Effector memory CD4-positive, alpha-beta T cell (primary cell): ENCODE measurements at regions not wholly inside any gene's neighbourhood (a gene's known extent, or its start where the extent isn't known, plus 50 kb on each side); places are given as distances from the start of the nearest gene placed in this dataset.

Experiments
- DNase-seq, 3 donors: peaks; one replicate each; pipeline ENCODE4 v3.0.0-alpha.2; 2020
- H3K27ac ChIP-seq: 2 replicates; pipeline ENCODE4 v1.7.0; 2013; ENCODE audit warnings: mild to moderate bottlenecking, low read length, moderate library complexity; ENCODE audit not compliant: insufficient read depth, poor library complexity, severe bottlenecking
- H3K27me3 ChIP-seq: replicated peaks from 2 replicates; pipeline ENCODE4 v1.7.0; 2013; ENCODE audit warnings: mild to moderate bottlenecking, low read length; ENCODE audit not compliant: insufficient read depth, control insufficient read depth, poor library complexity, severe bottlenecking
- H3K36me3 ChIP-seq: 2 replicates; pipeline ENCODE4 v1.7.0; 2013; ENCODE audit warnings: mild to moderate bottlenecking, low read length, moderate library complexity; ENCODE audit not compliant: control insufficient read depth, insufficient read depth
- H3K4me1 ChIP-seq: 2 replicates; pipeline ENCODE4 v1.7.0; 2013; ENCODE audit warnings: low read length, mild to moderate bottlenecking; ENCODE audit not compliant: control insufficient read depth, insufficient read depth, poor library complexity, severe bottlenecking
- H3K4me3 ChIP-seq: 2 replicates; pipeline ENCODE4 v1.7.0; 2013; ENCODE audit warnings: low read length, low read depth, mild to moderate bottlenecking; ENCODE audit not compliant: insufficient read depth, poor library complexity, severe bottlenecking
- H3K9me3 ChIP-seq: 2 replicates; pipeline ENCODE4 v1.7.0; 2013; ENCODE audit warnings: mild to moderate bottlenecking, low read length, moderate library complexity; ENCODE audit not compliant: control insufficient read depth

GRCh38 chr7:32171248-32171647, 101.0 kb upstream of the PDE1C start:
- Histone ChIP-seq H3K4me1 (no peaks in the 10 kb centered on the region), H3K9me3 (no peaks in the 10 kb centered on the region), H3K27ac (no peak overlapping the region), H3K36me3 (no peaks in the 10 kb centered on the region), H3K4me3 (no peak overlapping the region), H3K27me3 (no peaks in the 10 kb centered on the region)
- DNase-seq, result no peak

DNA sequence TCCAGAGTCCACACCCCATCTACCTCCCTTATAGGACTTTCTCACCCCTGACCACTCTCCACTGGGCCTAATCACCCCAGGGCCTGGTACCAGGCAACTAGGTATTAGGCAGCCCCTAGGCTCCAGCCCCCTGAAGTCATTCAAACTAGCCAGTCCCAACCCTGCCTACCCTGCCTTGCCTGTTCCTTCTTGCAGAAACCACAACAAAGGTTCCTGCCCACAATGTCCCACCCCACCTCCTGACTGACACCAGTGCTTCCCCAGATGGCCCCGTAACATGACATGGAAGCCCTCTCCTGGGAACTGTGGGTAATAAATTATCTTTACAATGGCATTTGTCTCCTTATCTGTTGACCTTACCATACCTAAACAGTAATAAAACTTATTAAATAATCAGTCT, 100.6 kb upstream of the PDE1C start:
- Histone ChIP-seq H3K9me3 (no peaks in the 10 kb centered on the region), H3K4me1 (no peaks in the 10 kb centered on the region), H3K27ac (no peak overlapping the region), H3K36me3 (no peaks in the 10 kb centered on the region), H3K4me3 (no peak overlapping the region), H3K27me3 (no peaks in the 10 kb centered on the region)
- no peak for DNase-seq

- H3K27me3 ChIP-seq, result no peaks in the 10 kb centered on the region
- no peaks in the 10 kb centered on the region for H3K9me3 ChIP-seq
- no peaks in the 10 kb centered on the region for H3K4me1 ChIP-seq
- H3K27ac ChIP-seq, result no peak overlapping the region
- H3K36me3 ChIP-seq, result no peaks in the 10 kb centered on the region
- DNase-seq, result no peak
- no peak overlapping the region for H3K4me3 ChIP-seq
Observed at GRCh38 chr7:32169228-32169627, 99.0 kb upstream of the PDE1C start.

DNA sequence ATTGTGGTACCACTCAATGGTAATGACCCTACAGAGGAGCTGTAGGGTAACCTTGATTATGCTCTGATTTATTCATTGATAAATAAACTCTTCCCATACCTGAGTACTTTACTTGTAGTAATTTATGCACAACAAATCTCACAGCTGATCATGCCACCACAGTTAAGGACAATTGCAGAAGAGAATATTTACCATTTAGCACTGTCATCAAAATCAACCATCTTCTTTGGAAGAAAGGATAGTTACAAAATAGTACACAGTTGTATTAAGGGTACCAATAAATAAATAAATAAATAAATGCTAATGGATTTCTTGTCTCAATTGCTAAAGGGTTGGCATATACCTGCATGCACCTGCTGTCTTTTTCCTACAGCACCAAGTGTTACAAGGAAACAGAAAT, 97.6 kb upstream of the PDE1C start:
- DNase-seq, result no peak
- Histone ChIP-seq H3K9me3 (no peaks in the 10 kb centered on the region), H3K27ac (no peak overlapping the region), H3K27me3 (no peaks in the 10 kb centered on the region), H3K36me3 (no peaks in the 10 kb centered on the region), H3K4me3 (no peak overlapping the region), H3K4me1 (no peaks in the 10 kb centered on the region)

DNA sequence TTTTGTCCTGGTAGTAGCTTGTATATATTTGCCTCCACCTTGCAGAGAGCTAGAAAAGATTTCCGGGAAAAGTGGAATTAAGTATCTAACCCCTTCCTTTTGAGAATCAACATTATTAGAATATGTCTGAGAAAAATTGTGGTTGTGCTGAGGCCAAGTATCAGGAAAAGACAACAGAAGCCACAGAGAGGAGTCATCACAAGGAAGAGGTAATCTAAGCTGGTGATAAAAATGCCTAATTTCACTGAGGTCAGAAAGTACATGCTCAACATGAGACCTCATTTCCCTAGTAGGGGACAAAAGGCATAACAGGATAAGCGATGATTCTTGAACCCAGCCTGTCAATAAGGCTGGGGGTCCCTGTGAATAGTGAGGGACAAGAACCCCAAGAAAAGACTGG, 97.0 kb upstream of the PDE1C start:
- H3K27me3 ChIP-seq, result no peaks in the 10 kb centered on the region
- DNase-seq, result no peak
- no peak overlapping the region for H3K27ac ChIP-seq
- H3K4me3 ChIP-seq, result no peak overlapping the region
- no peaks in the 10 kb centered on the region for H3K4me1 ChIP-seq
- H3K36me3 ChIP-seq, result no peaks in the 10 kb centered on the region
- no peaks in the 10 kb centered on the region for H3K9me3 ChIP-seq

DNA sequence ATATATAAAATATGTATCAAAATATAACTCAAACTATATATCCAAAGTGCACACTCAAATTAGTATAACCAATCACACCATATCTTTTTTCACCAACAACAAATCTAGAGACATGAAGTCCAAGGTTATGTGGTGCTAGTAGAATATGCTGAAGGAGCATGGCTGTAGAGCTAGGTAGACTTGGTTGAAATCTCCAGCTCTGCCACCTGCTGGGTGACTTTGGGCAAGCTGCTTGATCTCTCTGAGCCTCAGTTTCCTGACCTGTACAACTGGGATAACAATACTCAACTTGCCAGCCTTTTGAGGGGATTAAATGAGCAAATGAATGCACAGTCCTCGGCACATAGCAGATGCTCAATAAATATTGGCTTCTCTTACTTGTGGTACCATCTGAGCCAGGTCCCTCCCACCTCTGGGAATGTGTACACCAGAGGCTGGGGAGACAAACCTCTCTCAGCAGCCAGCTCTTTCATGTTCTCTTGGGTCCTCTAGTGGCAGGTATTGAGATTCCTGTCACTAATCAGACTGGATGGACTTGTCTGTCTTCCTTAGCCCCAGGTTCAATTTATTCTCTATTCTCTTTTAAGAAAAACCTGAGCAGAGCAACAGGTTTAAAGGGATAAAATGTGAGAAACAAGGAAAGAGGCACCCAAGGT, 94.3 kb upstream of the PDE1C start:
- H3K36me3 ChIP-seq, result no peaks in the 10 kb centered on the region
- no peaks in the 10 kb centered on the region for H3K27me3 ChIP-seq
- no peaks in the 10 kb centered on the region for H3K4me1 ChIP-seq
- H3K27ac ChIP-seq, result no peak overlapping the region
- H3K9me3 ChIP-seq, result no peaks in the 10 kb centered on the region
- no peak overlapping the region for H3K4me3 ChIP-seq
- DNase-seq, result no peak

DNA sequence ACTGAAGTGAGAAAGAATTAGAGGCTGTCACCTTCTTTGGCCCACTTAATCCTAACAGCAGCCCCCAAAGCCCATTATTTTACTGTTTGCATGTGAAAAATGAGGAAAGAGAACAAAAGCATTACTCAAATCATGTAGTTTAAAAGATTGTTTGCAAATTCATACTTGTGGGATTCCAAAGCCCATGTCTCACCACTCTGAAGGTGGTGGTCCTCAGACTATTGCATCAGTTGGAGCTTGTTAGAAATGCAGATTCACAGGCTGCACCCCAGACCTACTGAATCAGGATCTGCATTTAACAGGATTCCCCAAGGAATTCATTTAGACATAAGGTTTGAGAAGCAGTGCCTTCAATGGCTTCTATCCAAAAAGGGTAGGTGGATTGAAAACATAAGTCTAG, 93.7 kb upstream of the PDE1C start:
- no peak for DNase-seq

GRCh38 chr7:32163141-32163806, 93.1 kb upstream of the PDE1C start:
- no peak for DNase-seq
- no peaks in the 10 kb centered on the region for H3K9me3 ChIP-seq
- H3K27ac ChIP-seq, result no peak overlapping the region
- H3K36me3 ChIP-seq, result no peaks in the 10 kb centered on the region
- H3K4me1 ChIP-seq, result no peaks in the 10 kb centered on the region
- H3K27me3 ChIP-seq, result no peaks in the 10 kb centered on the region
- no peak overlapping the region for H3K4me3 ChIP-seq

More for the DNA sequence above, 93.7 kb upstream of the PDE1C start:
- no peaks in the 10 kb centered on the region for H3K9me3 ChIP-seq
- no peak overlapping the region for H3K27ac ChIP-seq
- H3K4me3 ChIP-seq, result no peak overlapping the region
- no peaks in the 10 kb centered on the region for H3K36me3 ChIP-seq
- no peaks in the 10 kb centered on the region for H3K4me1 ChIP-seq
- no peaks in the 10 kb centered on the region for H3K27me3 ChIP-seq

- no peak for DNase-seq
- no peaks in the 10 kb centered on the region for H3K27me3 ChIP-seq
- H3K4me3 ChIP-seq, result no peak overlapping the region
- H3K9me3 ChIP-seq, result no peaks in the 10 kb centered on the region
- H3K4me1 ChIP-seq, result no peaks in the 10 kb centered on the region
- H3K36me3 ChIP-seq, result no peaks in the 10 kb centered on the region
- H3K27ac ChIP-seq, result no peak overlapping the region
Observed at GRCh38 chr7:32161708-32162107, 91.5 kb upstream of the PDE1C start.

DNA sequence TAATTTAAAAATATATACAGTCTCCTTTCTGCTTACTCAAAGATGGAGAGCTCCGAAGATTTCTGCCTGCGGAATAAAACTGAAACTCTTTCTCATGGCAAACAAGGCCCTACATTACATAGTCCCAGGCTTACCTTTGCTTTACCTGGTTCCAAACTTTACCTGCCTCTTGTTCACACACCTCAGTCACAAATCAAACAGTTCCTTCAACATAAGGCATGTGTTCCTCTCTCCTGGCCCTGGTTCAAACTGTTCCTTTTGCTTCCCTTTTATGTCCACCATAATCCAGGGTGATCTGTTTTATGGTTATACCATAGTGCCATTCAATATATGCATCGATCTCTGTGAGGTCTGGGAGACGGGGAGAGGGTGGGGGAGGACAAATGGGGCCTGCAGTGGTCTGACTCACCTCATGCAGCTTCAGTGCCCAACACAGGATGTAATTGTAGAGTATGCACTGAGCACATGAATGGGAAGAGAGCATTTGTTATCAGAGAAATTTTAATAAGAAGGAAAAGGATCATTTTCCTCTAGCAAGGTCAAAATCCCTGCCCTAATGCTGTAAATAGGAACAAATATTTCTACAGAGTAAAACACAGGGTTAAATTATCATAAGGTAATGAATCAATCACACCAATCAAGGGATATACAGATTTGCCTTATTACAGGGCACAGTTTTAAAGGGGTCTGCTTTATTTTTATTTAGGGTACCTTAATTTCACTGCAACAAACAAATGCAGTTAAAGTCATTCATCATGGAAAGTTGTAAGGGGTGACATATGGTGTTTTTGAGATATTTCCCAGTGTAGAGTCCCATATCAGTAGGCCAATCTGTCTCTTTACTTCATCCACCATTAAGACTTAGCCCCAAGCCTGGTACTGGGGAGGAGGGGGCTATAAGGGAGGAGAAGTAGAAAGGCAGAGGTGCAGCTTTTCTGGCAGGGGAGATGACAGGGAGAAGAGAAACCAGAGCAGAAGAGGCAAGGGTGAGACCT, 88.8 kb upstream of the PDE1C start:
- H3K9me3 ChIP-seq, result no peaks in the 10 kb centered on the region
- H3K27me3 ChIP-seq, result no peaks in the 10 kb centered on the region
- no peaks in the 10 kb centered on the region for H3K36me3 ChIP-seq
- no peak overlapping the region for H3K27ac ChIP-seq
- H3K4me3 ChIP-seq, result no peak overlapping the region
- no peak for DNase-seq
- no peaks in the 10 kb centered on the region for H3K4me1 ChIP-seq
